Astrocyte (in vitro differentiated cells and primary cell): ENCODE measurements at regions not wholly inside any gene's neighbourhood (a gene's known extent, or its start where the extent isn't known, plus 50 kb on each side); places are given as distances from the start of the nearest gene placed in this dataset.

Experiments used
- DNase-seq: peaks from one replicate; pipeline ENCODE4 v3.0.0-alpha.2; 2010; ENCODE audit warnings: low read depth
- FAIRE-seq: peaks from 2 replicates; lab custom pipeline; 2011; peaks lifted over from hg19 to GRCh38; lab: Jason Lieb, UNC
- H2AFZ ChIP-seq: 2 replicates; pipeline ENCODE4 v1.6.0; 2012; ENCODE audit warnings: low read depth, low read length, inconsistent platforms
- H3K27ac ChIP-seq: 2 replicates; pipeline ENCODE4 v1.5.1; 2011; ENCODE audit warnings: low read depth, low read length, inconsistent platforms
- H3K27me3 ChIP-seq: 2 replicates; pipeline ENCODE4 v1.6.0; 2011; ENCODE audit warnings: low read length, inconsistent platforms; ENCODE audit not compliant: insufficient read depth
- H3K36me3 ChIP-seq: 2 replicates; pipeline ENCODE4 v1.5.1; 2011; ENCODE audit warnings: low read length, inconsistent platforms; ENCODE audit not compliant: insufficient read depth
- H3K4me1 ChIP-seq: 2 replicates; pipeline ENCODE4 v1.5.1; 2011; ENCODE audit warnings: low read length, inconsistent platforms; ENCODE audit not compliant: insufficient read depth
- H3K4me2 ChIP-seq: 2 replicates; pipeline ENCODE4 v1.6.0; 2012; ENCODE audit warnings: low read length, inconsistent platforms
- H3K4me3 ChIP-seq: 2 replicates; pipeline ENCODE4 v1.5.1; 2011; ENCODE audit warnings: low read depth, mild to moderate bottlenecking, low read length, inconsistent platforms; ENCODE audit not compliant: insufficient read depth
- H3K79me2 ChIP-seq: 2 replicates; pipeline ENCODE4 v1.6.0; 2012; ENCODE audit warnings: mild to moderate bottlenecking, low read length, inconsistent platforms; ENCODE audit not compliant: insufficient read depth
- H3K9ac ChIP-seq: 2 replicates; pipeline ENCODE4 v1.6.0; 2012; ENCODE audit warnings: mild to moderate bottlenecking, low read length, inconsistent platforms
- H3K9me3 ChIP-seq: 2 replicates; pipeline ENCODE4 v1.5.1; 2012; ENCODE audit warnings: low read depth, mild to moderate bottlenecking, low read length, inconsistent platforms; ENCODE audit not compliant: insufficient read depth
- H4K20me1 ChIP-seq: 2 replicates; pipeline ENCODE4 v1.6.0; 2012; ENCODE audit warnings: low read length, inconsistent platforms; ENCODE audit not compliant: insufficient read depth
- H3K27ac Mint-ChIP-seq: one replicate; pipeline ENCODE4 v1.8.0; 2021; ENCODE audit warnings: mild to moderate bottlenecking, mixed read lengths; ENCODE audit not compliant: unreplicated experiment
- H3K27me3 Mint-ChIP-seq: one replicate; pipeline ENCODE4 v1.8.0; 2021; ENCODE audit warnings: low read depth, mixed read lengths; ENCODE audit not compliant: unreplicated experiment
- H3K36me3 Mint-ChIP-seq: one replicate; pipeline ENCODE4 v1.8.0; 2021; ENCODE audit warnings: low read depth, mixed read lengths; ENCODE audit not compliant: unreplicated experiment
- H3K4me1 Mint-ChIP-seq: one replicate; pipeline ENCODE4 v1.8.0; 2021; ENCODE audit warnings: low read depth, mixed read lengths; ENCODE audit not compliant: unreplicated experiment
- H3K4me3 Mint-ChIP-seq: one replicate; pipeline ENCODE4 v1.8.0; 2021; ENCODE audit warnings: mild to moderate bottlenecking, moderate library complexity, mixed read lengths; ENCODE audit not compliant: unreplicated experiment
- H3K9me3 Mint-ChIP-seq: one replicate; pipeline ENCODE4 v1.8.0; 2021; ENCODE audit warnings: mild to moderate bottlenecking, mixed read lengths; ENCODE audit not compliant: unreplicated experiment
- CTCF ChIP-seq: IDR thresholded peaks from 2 replicates; pipeline ENCODE4 v1.5.1; 2011; ENCODE audit warnings: low read depth, mild to moderate bottlenecking, inconsistent platforms, low read length, moderate library complexity; ENCODE audit not compliant: insufficient read depth
- EZH2 ChIP-seq: IDR thresholded peaks from 2 replicates; pipeline ENCODE4 v1.6.1; 2012; ENCODE audit warnings: mild to moderate bottlenecking, low read length, inconsistent platforms; ENCODE audit not compliant: insufficient read depth

GRCh38 chr2:59938181-59938580, 615.3 kb downstream of the BCL11A start:
- H3K4me1 Mint-ChIP-seq, result no peaks in the 10 kb centered on the region
- Histone ChIP-seq H3K9ac (no peak overlapping the region), H3K4me2 (no peak overlapping the region), H4K20me1 (no peaks in the 10 kb centered on the region), H2AFZ (no peak overlapping the region), H3K79me2 (no peaks in the 10 kb centered on the region), H3K9me3 (peaks cover 2% of the 10 kb centered on the region), H3K4me3 (no peak overlapping the region), H3K27me3 (no peaks in the 10 kb centered on the region), H3K27ac (no peak overlapping the region), H3K4me1 (no peaks in the 10 kb centered on the region), H3K36me3 (no peaks in the 10 kb centered on the region)
- no peak overlapping the region for H3K27ac Mint-ChIP-seq
- no peaks in the 10 kb centered on the region for H3K9me3 Mint-ChIP-seq
- no peaks in the 10 kb centered on the region for H3K36me3 Mint-ChIP-seq
- FAIRE-seq (no peak), DNase-seq (no peak)
- peaks cover 14% of the 10 kb centered on the region for H3K27me3 Mint-ChIP-seq
- TF ChIP-seq EZH2, result no peak
- TF ChIP-seq CTCF, result no peak
- H3K4me3 Mint-ChIP-seq, result no peak overlapping the region

GRCh38 chr2:59936048-59936447, 617.4 kb downstream of the BCL11A start:
- Histone ChIP-seq H3K9me3 (peaks cover 2% of the 10 kb centered on the region), H2AFZ (no peak overlapping the region), H3K9ac (no peak overlapping the region), H3K36me3 (no peaks in the 10 kb centered on the region), H3K4me3 (no peak overlapping the region), H3K4me1 (no peaks in the 10 kb centered on the region), H3K4me2 (no peak overlapping the region), H3K27ac (no peak overlapping the region), H3K27me3 (no peaks in the 10 kb centered on the region), H3K79me2 (no peaks in the 10 kb centered on the region), H4K20me1 (no peaks in the 10 kb centered on the region)
- H3K9me3 Mint-ChIP-seq, result no peaks in the 10 kb centered on the region
- no peak overlapping the region for H3K4me3 Mint-ChIP-seq
- FAIRE-seq (no peak), DNase-seq (no peak)
- H3K36me3 Mint-ChIP-seq, result no peaks in the 10 kb centered on the region
- TF ChIP-seq EZH2 (no peak), CTCF (no peak)
- no peaks in the 10 kb centered on the region for H3K4me1 Mint-ChIP-seq
- peaks cover 14% of the 10 kb centered on the region for H3K27me3 Mint-ChIP-seq
- H3K27ac Mint-ChIP-seq, result no peak overlapping the region

GRCh38 chr2:59935005-59935404, 618.4 kb downstream of the BCL11A start:
- H3K9me3 Mint-ChIP-seq, result peaks cover 3% of the 10 kb centered on the region
- H3K4me3 Mint-ChIP-seq, result no peak overlapping the region
- Histone ChIP-seq H3K9ac (no peak overlapping the region), H3K9me3 (peaks cover 5% of the 10 kb centered on the region), H4K20me1 (no peaks in the 10 kb centered on the region), H3K36me3 (no peaks in the 10 kb centered on the region), H3K4me3 (no peak overlapping the region), H3K4me1 (no peaks in the 10 kb centered on the region), H2AFZ (no peak overlapping the region), H3K27me3 (no peaks in the 10 kb centered on the region), H3K4me2 (no peak overlapping the region), H3K27ac (no peak overlapping the region), H3K79me2 (no peaks in the 10 kb centered on the region)
- H3K27ac Mint-ChIP-seq, result no peak overlapping the region
- FAIRE-seq, result no peak
- peaks cover 19% of the 10 kb centered on the region for H3K27me3 Mint-ChIP-seq
- no peaks in the 10 kb centered on the region for H3K36me3 Mint-ChIP-seq
- no peak for DNase-seq
- TF ChIP-seq CTCF, result no peak
- no peak for TF ChIP-seq EZH2
- H3K4me1 Mint-ChIP-seq, result no peaks in the 10 kb centered on the region
